Endothelial cell (in vitro differentiated cells): ENCODE measurements at regions not wholly inside any gene's neighbourhood (a gene's known extent, or its start where the extent isn't known, plus 50 kb on each side); places are given as distances from the start of the nearest gene placed in this dataset.
"Not testable (repeated sequence)": the region's sequence is repeated elsewhere in the genome, so short reads cannot be mapped to it uniquely, and the experiment has no call there.

Experiments used
- DNase-seq: peaks from one replicate; pipeline ENCODE4 v3.0.0; 2021; ENCODE audit warnings: low spot score
- H3K27ac Mint-ChIP-seq: one replicate; pipeline ENCODE4 v1.8.0; 2021; ENCODE audit warnings: mixed read lengths, inconsistent platforms; ENCODE audit not compliant: unreplicated experiment
- H3K27me3 Mint-ChIP-seq: one replicate; pipeline ENCODE4 v1.8.0; 2021; ENCODE audit warnings: mild to moderate bottlenecking, moderate library complexity, mixed read lengths, inconsistent platforms; ENCODE audit not compliant: unreplicated experiment
- H3K36me3 Mint-ChIP-seq: one replicate; pipeline ENCODE4 v1.8.0; 2021; ENCODE audit warnings: mild to moderate bottlenecking, low read depth, mixed read lengths, inconsistent platforms; ENCODE audit not compliant: unreplicated experiment
- H3K4me1 Mint-ChIP-seq: one replicate; pipeline ENCODE4 v1.8.0; 2021; ENCODE audit warnings: mild to moderate bottlenecking, mixed read lengths, inconsistent platforms; ENCODE audit not compliant: unreplicated experiment
- H3K4me3 Mint-ChIP-seq: one replicate; pipeline ENCODE4 v1.8.0; 2021; ENCODE audit warnings: mild to moderate bottlenecking, mixed read lengths, inconsistent platforms; ENCODE audit not compliant: unreplicated experiment
- H3K9me3 Mint-ChIP-seq: one replicate; pipeline ENCODE4 v1.8.0; 2021; ENCODE audit warnings: mixed read lengths, inconsistent platforms; ENCODE audit not compliant: unreplicated experiment
- CTCF ChIP-seq: fragments of 200-600 bp; sonication (generic); IDR thresholded peaks from one replicate; pipeline ENCODE4 v1.5.0; 2021; ENCODE audit warnings: antibody characterized with exemption; ENCODE audit not compliant: unreplicated experiment

- no peaks in the 10 kb centered on the region for H3K9me3 Mint-ChIP-seq
- peaks cover 5% of the 10 kb centered on the region for H3K27me3 Mint-ChIP-seq
- peaks cover 4% of the 10 kb centered on the region for H3K4me1 Mint-ChIP-seq
- no peaks in the 10 kb centered on the region for H3K36me3 Mint-ChIP-seq
- H3K4me3 Mint-ChIP-seq: no peak overlapping the region
- no peak for DNase-seq
- no peak for TF ChIP-seq CTCF
- no peak overlapping the region for H3K27ac Mint-ChIP-seq
These were observed 120.7 kb downstream of the CYP26B1 start for GRCh38 chr2:72026819-72027425.

- DNase-seq: no peak
- no peak for TF ChIP-seq CTCF
- no peaks in the 10 kb centered on the region for H3K4me1 Mint-ChIP-seq
- no peaks in the 10 kb centered on the region for H3K36me3 Mint-ChIP-seq
- H3K9me3 Mint-ChIP-seq: no peaks in the 10 kb centered on the region
- H3K4me3 Mint-ChIP-seq: no peak overlapping the region
- H3K27ac Mint-ChIP-seq: no peak overlapping the region
- H3K27me3 Mint-ChIP-seq: peaks cover 2% of the 10 kb centered on the region
These were observed 123.0 kb downstream of the CYP26B1 start for GRCh38 chr2:72024451-72025175.

- Mint-ChIP-seq H3K36me3 (no peaks in the 10 kb centered on the region), H3K4me3 (no peak overlapping the region), H3K9me3 (no peaks in the 10 kb centered on the region), H3K27ac (no peak overlapping the region), H3K4me1 (no peaks in the 10 kb centered on the region), H3K27me3 (peaks cover 2% of the 10 kb centered on the region)
- no peak for DNase-seq
- no peak for TF ChIP-seq CTCF
These were observed 123.8 kb downstream of the CYP26B1 start for GRCh38 chr2:72023678-72024390.

- not testable (repeated sequence) for H3K36me3 Mint-ChIP-seq, H3K27me3 Mint-ChIP-seq, H3K9me3 Mint-ChIP-seq, DNase-seq, H3K27ac Mint-ChIP-seq, H3K4me3 Mint-ChIP-seq, H3K4me1 Mint-ChIP-seq
These were observed 126.3 kb downstream of the CYP26B1 start for GRCh38 chr2:72021371-72021770.

GRCh38 chr2:72015266-72015665 lies 132.4 kb downstream of the CYP26B1 start:
- no peak for TF ChIP-seq CTCF
- DNase-seq: no peak
- Mint-ChIP-seq H3K9me3 (no peaks in the 10 kb centered on the region), H3K4me1 (no peaks in the 10 kb centered on the region), H3K4me3 (no peak overlapping the region), H3K27me3 (peaks cover 1% of the 10 kb centered on the region), H3K27ac (no peak overlapping the region), H3K36me3 (no peaks in the 10 kb centered on the region)
